ENCODE measurements at regions not wholly inside any gene's neighbourhood (a gene's known extent, or its start where the extent isn't known, plus 50 kb on each side); places are given as distances from the start of the nearest gene placed in this dataset.

- ATAC-seq, result no peak
- Mint-ChIP-seq H3K9me3 (no peaks in the 10 kb centered on the region), H3K4me3 (no peak overlapping the region)
Observed at GRCh38 chr22:20651286-20651685, 122.6 kb upstream of the SERPIND1 start.

GRCh38 chr22:20652130-20652529, 121.8 kb upstream of the SERPIND1 start:
- H3K9me3 Mint-ChIP-seq, result no peaks in the 10 kb centered on the region
- no peak overlapping the region for H3K4me3 Mint-ChIP-seq
- DNase-seq (ENCODE audit: low spot score in 2 of 2), result no peak
- H3K36me3 Mint-ChIP-seq, result no peaks in the 10 kb centered on the region
- H3K27ac Mint-ChIP-seq, result no peak overlapping the region
- no peaks in the 10 kb centered on the region for H3K4me1 Mint-ChIP-seq
- no peak for ATAC-seq

More at GRCh38 chr22:20651286-20651685, 122.6 kb upstream of the SERPIND1 start:
- no peak for DNase-seq (ENCODE audit: low spot score in 2 of 2)
- H3K36me3 Mint-ChIP-seq, result no peaks in the 10 kb centered on the region
- no peak overlapping the region for H3K27ac Mint-ChIP-seq
- H3K4me1 Mint-ChIP-seq, result no peaks in the 10 kb centered on the region

DNA sequence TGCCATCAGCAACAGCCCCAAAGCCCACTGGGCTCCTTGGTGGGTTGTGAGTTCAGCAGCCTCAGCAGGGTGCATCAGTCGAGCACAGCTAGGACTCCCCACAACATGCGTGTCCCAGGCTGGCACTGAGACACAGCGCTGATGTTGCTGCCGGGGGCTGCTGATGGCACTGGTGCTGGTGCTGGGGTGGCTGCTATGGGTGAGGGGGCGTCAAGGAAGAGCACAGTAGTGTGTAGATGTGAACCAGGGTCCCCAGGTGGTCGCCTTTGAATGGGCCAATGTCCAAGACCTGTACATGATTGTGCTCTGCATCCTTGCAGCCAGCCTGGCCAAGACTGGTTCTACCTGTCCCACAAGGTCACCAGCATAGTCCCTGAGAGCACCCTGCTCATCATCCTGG, 121.3 kb upstream of the SERPIND1 start:
- no peak overlapping the region for H3K4me3 Mint-ChIP-seq
- DNase-seq (ENCODE audit: low spot score in 2 of 2) (peak in 1 of 2 donors; percentile 30), ATAC-seq (no peak)
- H3K36me3 Mint-ChIP-seq, result no peaks in the 10 kb centered on the region
- no peaks in the 10 kb centered on the region for H3K4me1 Mint-ChIP-seq
- H3K27ac Mint-ChIP-seq, result no peak overlapping the region
- H3K9me3 Mint-ChIP-seq, result no peaks in the 10 kb centered on the region

GRCh38 chr22:20653012-20653794, 120.7 kb upstream of the SERPIND1 start:
- DNase-seq (ENCODE audit: low spot score in 2 of 2), result peak in 1 of 2 donors; percentile 38
- Mint-ChIP-seq H3K9me3 (no peaks in the 10 kb centered on the region), H3K36me3 (no peaks in the 10 kb centered on the region), H3K27ac (no peak overlapping the region), H3K4me1 (no peaks in the 10 kb centered on the region), H3K4me3 (no peak overlapping the region)
- ATAC-seq, result no peak

- H3K4me1 Mint-ChIP-seq, result no peaks in the 10 kb centered on the region
- peak in 1 of 2 donors; percentile 37 for DNase-seq (ENCODE audit: low spot score in 2 of 2)
- no peak overlapping the region for H3K4me3 Mint-ChIP-seq
- no peak overlapping the region for H3K27ac Mint-ChIP-seq
- H3K36me3 Mint-ChIP-seq, result no peaks in the 10 kb centered on the region
- H3K9me3 Mint-ChIP-seq, result no peaks in the 10 kb centered on the region
- ATAC-seq, result no peak
Observed at GRCh38 chr22:20653795-20654342, 120.0 kb upstream of the SERPIND1 start.

GRCh38 chr22:20654343-20655208, 119.3 kb upstream of the SERPIND1 start:
- no peaks in the 10 kb centered on the region for H3K4me1 Mint-ChIP-seq
- H3K27ac Mint-ChIP-seq, result no peak overlapping the region
- no peak overlapping the region for H3K4me3 Mint-ChIP-seq
- ATAC-seq, result no peak
- no peaks in the 10 kb centered on the region for H3K36me3 Mint-ChIP-seq
- no peaks in the 10 kb centered on the region for H3K9me3 Mint-ChIP-seq
- DNase-seq (ENCODE audit: low spot score in 2 of 2), result peak in 1 of 2 donors; percentile 39

DNA sequence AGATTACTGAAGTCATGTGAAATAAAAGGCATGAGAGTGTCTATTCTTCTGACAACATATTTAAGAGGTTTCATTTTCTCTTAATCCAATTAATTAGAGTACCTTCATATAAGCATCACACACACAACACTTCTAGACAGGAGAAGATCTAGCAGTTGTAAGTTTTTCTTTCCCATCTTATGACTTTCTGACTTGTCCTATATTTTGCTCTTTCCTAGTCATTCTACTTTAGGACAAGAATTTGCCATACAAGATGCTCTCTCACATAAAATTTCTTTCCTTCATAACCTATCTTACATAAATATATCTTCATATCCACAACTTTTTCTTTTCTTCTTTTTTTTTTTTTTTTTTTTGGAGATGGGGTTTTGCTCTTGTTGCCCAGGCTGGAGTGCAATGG, 118.3 kb upstream of the SERPIND1 start:
- Mint-ChIP-seq H3K9me3 (no peaks in the 10 kb centered on the region), H3K4me1 (no peaks in the 10 kb centered on the region), H3K36me3 (no peaks in the 10 kb centered on the region), H3K27ac (no peak overlapping the region), H3K4me3 (no peak overlapping the region)
- DNase-seq (ENCODE audit: low spot score in 2 of 2) (no peak), ATAC-seq (no peak)

GRCh38 chr22:20656516-20656901, 117.4 kb upstream of the SERPIND1 start:
- H3K4me1 Mint-ChIP-seq, result no peaks in the 10 kb centered on the region
- H3K4me3 Mint-ChIP-seq, result no peak overlapping the region
- H3K27ac Mint-ChIP-seq, result no peak overlapping the region
- H3K36me3 Mint-ChIP-seq, result no peaks in the 10 kb centered on the region
- ATAC-seq (no peak), DNase-seq (ENCODE audit: low spot score in 2 of 2) (peak in 1 of 2 donors; percentile 26)
- no peaks in the 10 kb centered on the region for H3K9me3 Mint-ChIP-seq

DNA sequence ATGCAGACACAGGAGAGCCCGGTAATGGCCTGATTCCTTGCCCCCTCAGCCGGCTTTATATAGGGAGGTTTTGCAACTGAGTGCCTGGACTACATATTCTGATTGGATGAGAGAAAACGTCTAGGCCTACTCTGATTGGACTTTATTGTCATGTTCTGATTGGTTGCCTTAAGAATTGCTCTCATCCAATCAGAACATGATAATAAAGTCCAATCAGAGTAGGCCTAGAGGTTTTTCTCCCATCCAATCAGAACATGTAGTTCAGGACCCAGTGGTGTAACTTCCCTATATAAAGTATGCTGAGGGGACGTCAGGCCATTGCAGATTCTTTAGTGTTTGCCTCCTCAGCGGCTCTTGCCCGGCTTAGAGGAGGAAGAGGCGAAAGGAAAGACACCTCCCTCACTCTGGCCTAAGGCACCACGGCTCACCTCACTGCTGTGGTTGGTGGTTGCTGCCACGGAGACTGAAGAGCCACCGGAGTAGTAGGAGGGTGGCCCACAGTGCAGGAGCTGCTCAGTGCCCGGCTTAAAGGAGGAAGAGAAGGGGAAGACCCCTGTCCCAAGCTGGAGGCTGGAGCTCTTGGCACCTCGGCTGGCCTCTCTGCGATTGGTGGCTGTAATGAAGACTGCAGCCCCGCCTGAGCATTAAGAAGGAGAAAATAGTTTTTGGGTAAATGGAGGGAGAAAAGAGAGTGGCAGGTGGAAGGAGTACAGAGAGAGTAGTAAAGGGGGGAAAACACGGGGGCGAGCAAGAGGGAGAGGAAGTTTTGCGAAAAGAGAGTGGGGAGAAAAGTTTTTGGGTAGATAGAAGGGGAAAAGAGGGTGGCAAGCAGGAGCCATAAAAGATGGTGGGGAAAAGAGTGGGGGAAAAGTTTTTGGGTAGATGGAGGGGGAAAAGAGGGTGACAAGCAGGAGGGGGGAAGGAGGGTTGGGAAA, 116.7 kb upstream of the SERPIND1 start:
- Mint-ChIP-seq H3K4me3 (no peak overlapping the region), H3K36me3 (no peaks in the 10 kb centered on the region), H3K27ac (no peak overlapping the region), H3K4me1 (no peaks in the 10 kb centered on the region), H3K9me3 (no peaks in the 10 kb centered on the region)
- ATAC-seq (no peak), DNase-seq (ENCODE audit: low spot score in 2 of 2) (peak in 1 of 2 donors; percentile 36)

Data from stimulated activated effector memory CD8-positive, alpha-beta T cell treated with anti-CD3 and anti-CD28 coated beads, Interleukin-12 subunit alpha, Interleukin-12 subunit beta, amount 100 ng/mL, for 72 hours (primary cell).